IMR-90 (cell line): ENCODE measurements at regions not wholly inside any gene's neighbourhood (a gene's known extent, or its start where the extent isn't known, plus 50 kb on each side); places are given as distances from the start of the nearest gene placed in this dataset.

ENCODE experiments used
- ATAC-seq: fragments of 200-7000 bp; cut with Tn5 transposase; 2 replicates; pipeline ENCODE4 v1.9.1; 2020; ENCODE audit warnings: low read depth, mild to moderate bottlenecking, moderate library complexity
- BruUV-seq: library from RNA; stranded (reverse); fragments of 400-500 nt; replicated peaks from 2 replicates; lab custom pipeline; 2021; lab: Mats Ljungman, UMichigan
- CTCF ChIA-PET: fragments of 300-600 bp; formaldehyde crosslinking; extraction: SDS; loops from one replicate; lab custom pipeline; 2021; ENCODE audit warnings: antibody characterized with exemption; lab: Yijun Ruan, JAX
- POLR2A ChIA-PET: fragments of 300-600 bp; sonication (Branson Sonifier 250); formaldehyde crosslinking; loops from one replicate; lab custom pipeline; 2022; ENCODE audit warnings: antibody characterized with exemption; ENCODE audit not compliant: unreplicated experiment; lab: Charles Lee
- DNase-seq: peaks from one replicate; pipeline ENCODE4 v3.0.0; 2013
- H2AFZ ChIP-seq: replicated peaks from 2 replicates; pipeline ENCODE3; 2013; ENCODE audit warnings: low read length, mild to moderate bottlenecking; ENCODE audit not compliant: poor library complexity
- H2AK5ac ChIP-seq: 2 replicates; pipeline ENCODE4 v1.6.1; 2013; ENCODE audit warnings: low read depth, low read length, inconsistent platforms
- H2AK9ac ChIP-seq: replicated peaks from 2 replicates; pipeline ENCODE3; 2013; ENCODE audit warnings: mild to moderate bottlenecking, low read depth, low read length, moderate library complexity; ENCODE audit not compliant: poor library complexity
- H2BK120ac ChIP-seq: 2 replicates; pipeline ENCODE4 v1.6.1; 2013; ENCODE audit warnings: low read depth, low read length, inconsistent platforms
- H2BK15ac ChIP-seq: 3 replicates; pipeline ENCODE4 v1.6.1; 2013; ENCODE audit warnings: low read depth, low read length, inconsistent platforms
- H2BK20ac ChIP-seq: 2 replicates; pipeline ENCODE4 v1.6.1; 2013; ENCODE audit warnings: low read depth, mild to moderate bottlenecking, inconsistent platforms, low read length, moderate library complexity
- H2BK5ac ChIP-seq: 2 replicates; pipeline ENCODE4 v1.6.1; 2013; ENCODE audit warnings: mild to moderate bottlenecking, low read depth, low read length, inconsistent platforms; ENCODE audit not compliant: poor library complexity, severe bottlenecking
- H3K14ac ChIP-seq: replicated peaks from 2 replicates; pipeline ENCODE4 v1.6.1; 2013; ENCODE audit warnings: low read depth, low read length, inconsistent platforms
- H3K18ac ChIP-seq: 2 replicates; pipeline ENCODE4 v1.6.1; 2013; ENCODE audit warnings: low read depth, low read length, control low read depth
- H3K23ac ChIP-seq: 2 replicates; pipeline ENCODE4 v1.6.1; 2013; ENCODE audit warnings: low read depth, low read length, inconsistent platforms
- H3K27ac ChIP-seq: 2 replicates; pipeline ENCODE4 v1.5.1; 2013; ENCODE audit warnings: mild to moderate bottlenecking, control low read depth, low read length; ENCODE audit not compliant: insufficient read depth
- H3K27me3 ChIP-seq: 2 replicates; pipeline ENCODE4 v1.6.1; 2013; ENCODE audit warnings: low read length; ENCODE audit not compliant: control insufficient read depth, insufficient read depth
- H3K36me3 ChIP-seq: 2 replicates; pipeline ENCODE4 v1.6.1; 2013; ENCODE audit warnings: low read length, mixed read lengths; ENCODE audit not compliant: control insufficient read depth, insufficient read depth
- H3K4ac ChIP-seq: 2 replicates; pipeline ENCODE4 v1.6.1; 2013; ENCODE audit warnings: low read depth, low read length, inconsistent platforms
- H3K4me1 ChIP-seq: 2 replicates; pipeline ENCODE4 v1.6.1; 2013; ENCODE audit warnings: low read length, mixed read lengths; ENCODE audit not compliant: control insufficient read depth, insufficient read depth
- H3K4me2 ChIP-seq: 2 replicates; pipeline ENCODE4 v1.6.1; 2013; ENCODE audit warnings: low read depth, mild to moderate bottlenecking, control low read depth, low read length, moderate library complexity
- H3K4me3 ChIP-seq: 2 replicates; pipeline ENCODE4 v1.5.1; 2013; ENCODE audit warnings: low read depth, mild to moderate bottlenecking, control low read depth, low read length, moderate library complexity; ENCODE audit not compliant: insufficient read depth
- H3K56ac ChIP-seq: 2 replicates; pipeline ENCODE4 v1.6.1; 2013; ENCODE audit warnings: low read length, inconsistent platforms; ENCODE audit not compliant: insufficient read depth; ENCODE audit errors: extremely low read depth
- H3K79me1 ChIP-seq, 2 experiments: 2 replicates each; pipeline ENCODE4 v1.6.1; 2013; ENCODE audit warnings: low read length in 2 of 2, inconsistent platforms in 1 of 2, low read depth in 1 of 2
- H3K9ac ChIP-seq: 2 replicates; pipeline ENCODE4 v1.6.1; 2013; ENCODE audit warnings: low read depth, low read length, control low read depth
- H3K9me1 ChIP-seq: 2 replicates; pipeline ENCODE4 v1.6.1; 2013; ENCODE audit warnings: low read length, inconsistent platforms; ENCODE audit not compliant: insufficient read depth
- H3K9me3 ChIP-seq: 2 replicates; pipeline ENCODE4 v1.6.1; 2013; ENCODE audit warnings: low read length; ENCODE audit not compliant: control insufficient read depth, insufficient read depth
- H4K20me1 ChIP-seq: 2 replicates; pipeline ENCODE4 v1.6.1; 2013; ENCODE audit warnings: low read length, inconsistent platforms; ENCODE audit not compliant: insufficient read depth
- H4K5ac ChIP-seq: 2 replicates; pipeline ENCODE4 v1.6.1; 2013; ENCODE audit warnings: mild to moderate bottlenecking, low read depth, low read length, control low read depth
- H4K8ac ChIP-seq, 2 experiments: 2 replicates each; pipeline ENCODE4 v1.6.1; 2013; ENCODE audit warnings: low read depth in 2 of 2, low read length in 2 of 2, control low read depth in 1 of 2, inconsistent platforms in 1 of 2
- H4K91ac ChIP-seq: 2 replicates; pipeline ENCODE4 v1.6.1; 2013; ENCODE audit warnings: low read depth, low read length, inconsistent platforms; ENCODE audit not compliant: insufficient read depth
- BHLHE40 ChIP-seq: fragments of 150-350 bp; IDR thresholded peaks from 2 replicates; pipeline ENCODE4 v1.6.1; 2016; ENCODE audit warnings: mild to moderate bottlenecking, low read depth, low read length
- CEBPB ChIP-seq: IDR thresholded peaks from 2 replicates; pipeline ENCODE4 v1.6.1; 2012; ENCODE audit warnings: low read depth, low read length, improper control_type of control experiment
- CHD1 ChIP-seq: IDR thresholded peaks from 2 replicates; pipeline ENCODE4 v1.6.1; 2012; ENCODE audit warnings: low read depth, low read length, improper control_type of control experiment
- FOS ChIP-seq: fragments of 150-350 bp; IDR thresholded peaks from 2 replicates; pipeline ENCODE4 v1.6.1; 2016; ENCODE audit warnings: low read depth, low read length
- MAFK ChIP-seq: IDR thresholded peaks from 2 replicates; pipeline ENCODE4 v1.6.1; 2012; ENCODE audit warnings: low read depth, low read length, improper control_type of control experiment
- MXI1 ChIP-seq: IDR thresholded peaks from 2 replicates; pipeline ENCODE4 v1.6.1; 2012; ENCODE audit warnings: low read depth, mild to moderate bottlenecking, low read length, moderate library complexity, borderline replicate concordance
- NFE2L2 ChIP-seq: fragments of 150-350 bp; IDR thresholded peaks from 2 replicates; pipeline ENCODE4 v1.6.1; 2016; ENCODE audit warnings: low read depth, mild to moderate bottlenecking, low read length
- POLR2A ChIP-seq: IDR thresholded peaks from 2 replicates; pipeline ENCODE4 v1.6.1; 2012; ENCODE audit warnings: mild to moderate bottlenecking, low read depth, low read length
- RAD21 ChIP-seq: IDR thresholded peaks from 2 replicates; pipeline ENCODE4 v1.6.1; 2012; ENCODE audit warnings: low read length, improper control_type of control experiment
- RCOR1 ChIP-seq: IDR thresholded peaks from 2 replicates; pipeline ENCODE4 v1.6.1; 2012; ENCODE audit warnings: mild to moderate bottlenecking, low read length, improper control_type of control experiment; ENCODE audit not compliant: insufficient replicate concordance
- RFX5 ChIP-seq: IDR thresholded peaks from 2 replicates; pipeline ENCODE4 v1.8.0; 2012; ENCODE audit warnings: low read depth, mild to moderate bottlenecking, low read length, moderate library complexity
- SMC3 ChIP-seq: fragments of 150-350 bp; IDR thresholded peaks from 2 replicates; pipeline ENCODE4 v1.6.1; 2016; ENCODE audit warnings: low read depth, mild to moderate bottlenecking, antibody characterized with exemption, low read length, moderate library complexity
- WGBS, 2 experiments: methylation state at CpG; one replicate each; pipeline versions ENCODE4 v1.1.5 to v1.1.7; 2013; ENCODE audit warnings: missing lambda C conversion rate in 2 of 2; ENCODE audit not compliant: insufficient read length in 1 of 2; ENCODE audit errors: extremely low coverage in 2 of 2; 5-methylcytosine and 5-hydroxymethylcytosine counted together
- dilution Hi-C: fragments of 300-500 bp; cut with HindIII; formaldehyde crosslinking; loops from one replicate; pipeline ENCODE4 v1.14.3; 2018; ENCODE audit warnings: low sequenced_read_pairs; ENCODE audit not compliant: unreplicated experiment
- in situ Hi-C: fragments of 300-500 bp; cut with MboI; formaldehyde crosslinking; loops from 3 replicates; pipeline ENCODE4 v1.14.3; 2019; ENCODE audit warnings: low sequenced_read_pairs, inconsistent platforms, mixed read lengths
- intact Hi-C: fragments of 100-400 bp; cut with micrococcal nuclease; formaldehyde crosslinking; loops from 2 replicates; pipeline ENCODE4 v1.10.0; 2022
- TF ChIP-seq, protein P1 (sequence below): conservative IDR thresholded peaks from 2 replicates; pipeline ENCODE4 v1.5.1; 2012; ENCODE audit warnings: mild to moderate bottlenecking, low read depth, low read length, improper control_type of control experiment
- TF ChIP-seq, protein P2 (sequence below): fragments of 150-350 bp; IDR thresholded peaks from 2 replicates; pipeline ENCODE4 v1.6.1; 2017; ENCODE audit warnings: mild to moderate bottlenecking, antibody characterized with exemption, low read length, low read depth
- TF ChIP-seq, protein P3 (sequence below): fragments of 150-350 bp; IDR thresholded peaks from 2 replicates; pipeline ENCODE4 v1.6.1; 2016; ENCODE audit warnings: low read depth, mild to moderate bottlenecking, low read length, moderate library complexity, borderline replicate concordance

GRCh38 chr21:35948982-35949381, 111.3 kb downstream of the SETD4 start:
- Histone ChIP-seq H2AK5ac (no peak overlapping the region), H3K18ac (no peak overlapping the region), H2AFZ (no peak overlapping the region), H2BK20ac (no peak overlapping the region), H3K9me3 (no peaks in the 10 kb centered on the region; the same call in 1 of the 2 replicates), H3K14ac (no peak overlapping the region), H3K27me3 (peaks cover 34% of the 10 kb centered on the region), H2BK15ac (no peak overlapping the region), H3K56ac (no peak overlapping the region), H3K23ac (no peak overlapping the region), H3K4me3 (no peak overlapping the region), H4K8ac (no peak overlapping the region), H3K36me3 (no peaks in the 10 kb centered on the region), H3K4me2 (no peak overlapping the region), H3K9ac (no peak overlapping the region), H2BK120ac (no peak overlapping the region), H4K91ac (no peak overlapping the region), H3K4me1 (no peaks in the 10 kb centered on the region), H3K79me1 (no peaks in the 10 kb centered on the region), H2AK9ac (no peak overlapping the region), H3K4ac (no peak overlapping the region), H4K20me1 (no peaks in the 10 kb centered on the region), H4K5ac (no peak overlapping the region), H3K27ac (no peak overlapping the region), H3K9me1 (no peaks in the 10 kb centered on the region), H2BK5ac (no peak overlapping the region)
- TF ChIP-seq CEBPB (no peak), RAD21 (no peak), SMC3 (no peak), RFX5 (no peak), RCOR1 (no peak), NFE2L2 (no peak), MXI1 (no peak), BHLHE40 (no peak), POLR2A (no peak), MAFK (no peak), CHD1 (no peak), FOS (no peak)
- TF ChIP-seq, protein P1, sequence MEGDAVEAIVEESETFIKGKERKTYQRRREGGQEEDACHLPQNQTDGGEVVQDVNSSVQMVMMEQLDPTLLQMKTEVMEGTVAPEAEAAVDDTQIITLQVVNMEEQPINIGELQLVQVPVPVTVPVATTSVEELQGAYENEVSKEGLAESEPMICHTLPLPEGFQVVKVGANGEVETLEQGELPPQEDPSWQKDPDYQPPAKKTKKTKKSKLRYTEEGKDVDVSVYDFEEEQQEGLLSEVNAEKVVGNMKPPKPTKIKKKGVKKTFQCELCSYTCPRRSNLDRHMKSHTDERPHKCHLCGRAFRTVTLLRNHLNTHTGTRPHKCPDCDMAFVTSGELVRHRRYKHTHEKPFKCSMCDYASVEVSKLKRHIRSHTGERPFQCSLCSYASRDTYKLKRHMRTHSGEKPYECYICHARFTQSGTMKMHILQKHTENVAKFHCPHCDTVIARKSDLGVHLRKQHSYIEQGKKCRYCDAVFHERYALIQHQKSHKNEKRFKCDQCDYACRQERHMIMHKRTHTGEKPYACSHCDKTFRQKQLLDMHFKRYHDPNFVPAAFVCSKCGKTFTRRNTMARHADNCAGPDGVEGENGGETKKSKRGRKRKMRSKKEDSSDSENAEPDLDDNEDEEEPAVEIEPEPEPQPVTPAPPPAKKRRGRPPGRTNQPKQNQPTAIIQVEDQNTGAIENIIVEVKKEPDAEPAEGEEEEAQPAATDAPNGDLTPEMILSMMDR, result no peak
- TF ChIP-seq, protein P2, sequence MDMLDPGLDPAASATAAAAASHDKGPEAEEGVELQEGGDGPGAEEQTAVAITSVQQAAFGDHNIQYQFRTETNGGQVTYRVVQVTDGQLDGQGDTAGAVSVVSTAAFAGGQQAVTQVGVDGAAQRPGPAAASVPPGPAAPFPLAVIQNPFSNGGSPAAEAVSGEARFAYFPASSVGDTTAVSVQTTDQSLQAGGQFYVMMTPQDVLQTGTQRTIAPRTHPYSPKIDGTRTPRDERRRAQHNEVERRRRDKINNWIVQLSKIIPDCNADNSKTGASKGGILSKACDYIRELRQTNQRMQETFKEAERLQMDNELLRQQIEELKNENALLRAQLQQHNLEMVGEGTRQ, result no peak
- TF ChIP-seq, protein P3, sequence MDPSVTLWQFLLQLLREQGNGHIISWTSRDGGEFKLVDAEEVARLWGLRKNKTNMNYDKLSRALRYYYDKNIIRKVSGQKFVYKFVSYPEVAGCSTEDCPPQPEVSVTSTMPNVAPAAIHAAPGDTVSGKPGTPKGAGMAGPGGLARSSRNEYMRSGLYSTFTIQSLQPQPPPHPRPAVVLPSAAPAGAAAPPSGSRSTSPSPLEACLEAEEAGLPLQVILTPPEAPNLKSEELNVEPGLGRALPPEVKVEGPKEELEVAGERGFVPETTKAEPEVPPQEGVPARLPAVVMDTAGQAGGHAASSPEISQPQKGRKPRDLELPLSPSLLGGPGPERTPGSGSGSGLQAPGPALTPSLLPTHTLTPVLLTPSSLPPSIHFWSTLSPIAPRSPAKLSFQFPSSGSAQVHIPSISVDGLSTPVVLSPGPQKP, result no peak
- no TSS peak for BruUV-seq
- dilution Hi-C loops, result no loop called here
- in situ Hi-C loops, result loop anchor here (25.0 kb wide), 1 partner anchor 1212 kb away; no protein-coding TSS in a partner anchor
- intact Hi-C loops, result loop anchor here (10.0 kb wide), 2 partner anchors 166 to 444 kb away; no protein-coding TSS in a partner anchor
- ChIA-PET POLR2A (no interaction called here), CTCF (interaction anchor here (1.0 kb wide), 1 partner anchor 9 kb away, joined by 5 read pairs; no protein-coding TSS in a partner anchor)
- no CpG with 5 or more reads among the region's 1 CpG for WGBS, 2 experiments
- no peak for DNase-seq
- no peak for ATAC-seq
